ENCODE measurements at regions not wholly inside any gene's neighbourhood (a gene's known extent, or its start where the extent isn't known, plus 50 kb on each side); places are given as distances from the start of the nearest gene placed in this dataset.

- DNase-seq, result peak; percentile 80
Observed at GRCh38 chr7:46811529-46811928, 770.4 kb downstream of the TNS3 start.

GRCh38 chr7:46810986-46811385 lies 770.9 kb downstream of the TNS3 start:
- peak; percentile 12 for DNase-seq

- no peak for DNase-seq
Observed at GRCh38 chr7:46809886-46810285, 772.0 kb downstream of the TNS3 start.

- no peak for DNase-seq
Observed at GRCh38 chr7:46806856-46807255, 775.1 kb downstream of the TNS3 start.

GRCh38 chr7:46802479-46802878 lies 779.4 kb downstream of the TNS3 start:
- DNase-seq, result no peak

GRCh38 chr7:46791188-46791587 lies 790.7 kb downstream of the TNS3 start:
- no peak for DNase-seq

- DNase-seq, result no peak
Observed at GRCh38 chr7:46786995-46787394, 794.9 kb downstream of the TNS3 start.

- no peak for DNase-seq
Observed at GRCh38 chr7:46786221-46786954, 795.5 kb downstream of the TNS3 start.

GRCh38 chr7:46784732-46785131 lies 797.2 kb downstream of the TNS3 start:
- no peak for DNase-seq

- no peak for DNase-seq
Observed at GRCh38 chr7:46781901-46782439, 799.9 kb downstream of the TNS3 start.

- DNase-seq, result no peak
Observed at GRCh38 chr7:46776790-46777189, 805.1 kb downstream of the TNS3 start.

GRCh38 chr7:46775776-46776175 lies 806.1 kb downstream of the TNS3 start:
- no peak for DNase-seq

GRCh38 chr7:46775020-46775419 lies 806.9 kb downstream of the TNS3 start:
- no peak for DNase-seq

GRCh38 chr7:46774515-46774914 lies 807.4 kb downstream of the TNS3 start:
- DNase-seq, result no peak

GRCh38 chr7:46772776-46773175 lies 809.1 kb downstream of the TNS3 start:
- no peak for DNase-seq

- no peak for DNase-seq
Observed at GRCh38 chr7:46767071-46767470, 814.8 kb downstream of the TNS3 start.

- DNase-seq, result no peak
Observed at GRCh38 chr7:46764100-46764936, 817.6 kb downstream of the TNS3 start.

- no peak for DNase-seq
Observed at GRCh38 chr7:46763344-46763743, 818.6 kb downstream of the TNS3 start.

- no peak for DNase-seq
Observed at GRCh38 chr7:46759711-46760480, 822.0 kb downstream of the TNS3 start.

GRCh38 chr7:46756996-46757395 lies 824.9 kb downstream of the TNS3 start:
- DNase-seq, result no peak

- no peak for DNase-seq
Observed at GRCh38 chr7:46756256-46756655, 825.7 kb downstream of the TNS3 start.

All from muscle of arm (tissue), 1 donor.